ENCODE measurements at regions not wholly inside any gene's neighbourhood (a gene's known extent, or its start where the extent isn't known, plus 50 kb on each side); places are given as distances from the start of the nearest gene placed in this dataset.
"Not testable (repeated sequence)": the region's sequence is repeated elsewhere in the genome, so short reads cannot be mapped to it uniquely, and the experiment has no call there.

DNA sequence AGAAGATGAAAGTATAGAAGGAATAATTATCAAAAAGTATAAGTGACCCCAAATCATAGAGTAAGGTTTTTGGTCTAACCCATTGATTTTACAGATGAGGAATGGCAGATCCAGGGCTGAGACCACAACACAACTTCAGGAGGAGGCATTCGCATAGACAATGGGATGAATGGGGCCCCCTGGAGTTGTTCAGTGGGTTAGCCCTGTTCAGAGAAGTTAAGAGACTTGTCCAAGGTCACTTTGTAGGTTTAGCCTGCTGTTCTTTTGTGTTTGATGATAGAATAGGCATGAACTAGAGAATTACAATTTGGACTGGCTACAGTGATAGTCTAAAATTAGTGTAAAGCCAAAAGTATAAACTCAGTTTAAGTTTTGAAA, 233.9 kb downstream of the KCNRG start:
- no peak for DNase-seq (ENCODE audit: extremely low spot score)
- H3K9me3 ChIP-seq: no peaks in the 10 kb centered on the region
- H3K4me1 ChIP-seq: peaks cover 0 to 14% (median 14%) of the 10 kb centered on the region in 4 donors
- H3K27ac ChIP-seq (replicated peaks in 1 of 4): no peak overlapping the region
- H3K4me3 ChIP-seq: no peak overlapping the region
- no peaks in the 10 kb centered on the region for H3K36me3 ChIP-seq
- no peak for TF ChIP-seq EP300 (IDR thresholded peaks at IDR 0.05)
- TF ChIP-seq, protein P1, sequence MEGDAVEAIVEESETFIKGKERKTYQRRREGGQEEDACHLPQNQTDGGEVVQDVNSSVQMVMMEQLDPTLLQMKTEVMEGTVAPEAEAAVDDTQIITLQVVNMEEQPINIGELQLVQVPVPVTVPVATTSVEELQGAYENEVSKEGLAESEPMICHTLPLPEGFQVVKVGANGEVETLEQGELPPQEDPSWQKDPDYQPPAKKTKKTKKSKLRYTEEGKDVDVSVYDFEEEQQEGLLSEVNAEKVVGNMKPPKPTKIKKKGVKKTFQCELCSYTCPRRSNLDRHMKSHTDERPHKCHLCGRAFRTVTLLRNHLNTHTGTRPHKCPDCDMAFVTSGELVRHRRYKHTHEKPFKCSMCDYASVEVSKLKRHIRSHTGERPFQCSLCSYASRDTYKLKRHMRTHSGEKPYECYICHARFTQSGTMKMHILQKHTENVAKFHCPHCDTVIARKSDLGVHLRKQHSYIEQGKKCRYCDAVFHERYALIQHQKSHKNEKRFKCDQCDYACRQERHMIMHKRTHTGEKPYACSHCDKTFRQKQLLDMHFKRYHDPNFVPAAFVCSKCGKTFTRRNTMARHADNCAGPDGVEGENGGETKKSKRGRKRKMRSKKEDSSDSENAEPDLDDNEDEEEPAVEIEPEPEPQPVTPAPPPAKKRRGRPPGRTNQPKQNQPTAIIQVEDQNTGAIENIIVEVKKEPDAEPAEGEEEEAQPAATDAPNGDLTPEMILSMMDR (IDR thresholded peaks at IDR 0.05): no peak
- TF ChIP-seq POLR2A (IDR thresholded peaks at IDR 0.05; ENCODE audit: low read depth): no peak
- TF ChIP-seq POLR2AphosphoS5 (IDR thresholded peaks at IDR 0.05): no peak
- no peaks in the 10 kb centered on the region for H3K27me3 ChIP-seq
- intact Hi-C loops (cut with DNase I): no loop called here
- 100% methylated on average over 1 of the region's 1 CpG for WGBS

DNA sequence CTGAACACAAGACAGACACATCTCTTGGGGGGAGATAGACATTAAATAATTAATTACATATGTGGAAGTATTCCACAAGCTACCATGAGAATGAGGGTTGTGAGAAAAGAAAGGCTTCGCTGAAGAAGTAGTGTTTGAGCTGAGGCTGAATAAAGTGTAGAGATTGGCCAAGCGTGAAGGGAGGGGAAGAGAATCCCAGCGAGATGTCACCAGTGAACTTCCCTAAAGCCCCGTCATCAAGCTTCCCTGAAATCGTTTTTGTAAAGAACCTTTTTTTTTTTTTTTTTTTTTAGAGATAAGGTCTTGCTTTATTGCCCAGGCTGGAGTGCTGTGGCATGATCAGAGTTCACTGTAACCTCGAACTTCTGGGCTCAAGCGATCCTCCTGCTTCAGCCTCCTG, 235.2 kb downstream of the KCNRG start:
- Histone ChIP-seq H3K27me3 (no peaks in the 10 kb centered on the region), H3K4me3 (no peak overlapping the region), H3K9me3 (no peaks in the 10 kb centered on the region), H3K36me3 (no peaks in the 10 kb centered on the region), H3K27ac (replicated peaks in 1 of 4) (no peak overlapping the region), H3K4me1 (peaks cover 0 to 2% (median under 1%) of the 10 kb centered on the region in 4 donors)
- TF ChIP-seq POLR2A (IDR thresholded peaks at IDR 0.05; ENCODE audit: low read depth) (no peak), POLR2AphosphoS5 (IDR thresholded peaks at IDR 0.05) (no peak), EP300 (IDR thresholded peaks at IDR 0.05) (no peak)
- TF ChIP-seq, protein P1 (IDR thresholded peaks at IDR 0.05): no peak
- WGBS: 89% methylated on average over 7 of the region's 7 CpGs
- DNase-seq (ENCODE audit: extremely low spot score): no peak
- intact Hi-C loops (cut with DNase I): no loop called here

DNA sequence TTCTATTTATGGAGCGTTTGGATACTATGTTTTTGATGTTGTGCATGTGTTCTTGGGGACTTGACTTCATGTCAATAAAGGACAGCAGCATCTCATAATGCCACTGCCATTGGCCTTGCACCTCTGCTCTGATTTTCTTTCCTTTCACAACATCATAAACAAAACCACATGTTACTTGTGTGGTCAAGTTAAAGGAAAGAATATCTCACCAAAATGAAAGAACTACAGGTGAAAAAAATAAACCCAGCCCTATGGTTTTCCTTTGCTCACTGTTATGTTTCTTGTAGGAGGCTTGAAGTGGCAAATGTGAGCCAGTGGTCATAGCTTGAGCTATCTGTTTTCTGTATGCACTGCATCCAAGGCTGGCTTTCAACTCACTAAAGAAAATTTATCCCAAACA, 240.4 kb downstream of the KCNRG start:
- H3K9me3 ChIP-seq: no peaks in the 10 kb centered on the region
- intact Hi-C loops (cut with DNase I): no loop called here
- H3K27ac ChIP-seq (replicated peaks in 1 of 4): no peak overlapping the region
- no peaks in the 10 kb centered on the region for H3K36me3 ChIP-seq
- DNase-seq (ENCODE audit: extremely low spot score): no peak
- TF ChIP-seq, protein P1 (IDR thresholded peaks at IDR 0.05): no peak
- TF ChIP-seq EP300 (IDR thresholded peaks at IDR 0.05) (no peak), POLR2A (IDR thresholded peaks at IDR 0.05; ENCODE audit: low read depth) (no peak)
- 79% methylated on average over 1 of the region's 1 CpG for WGBS
- H3K4me1 ChIP-seq: no peaks in the 10 kb centered on the region
- no peak overlapping the region for H3K4me3 ChIP-seq
- H3K27me3 ChIP-seq: no peaks in the 10 kb centered on the region

DNA sequence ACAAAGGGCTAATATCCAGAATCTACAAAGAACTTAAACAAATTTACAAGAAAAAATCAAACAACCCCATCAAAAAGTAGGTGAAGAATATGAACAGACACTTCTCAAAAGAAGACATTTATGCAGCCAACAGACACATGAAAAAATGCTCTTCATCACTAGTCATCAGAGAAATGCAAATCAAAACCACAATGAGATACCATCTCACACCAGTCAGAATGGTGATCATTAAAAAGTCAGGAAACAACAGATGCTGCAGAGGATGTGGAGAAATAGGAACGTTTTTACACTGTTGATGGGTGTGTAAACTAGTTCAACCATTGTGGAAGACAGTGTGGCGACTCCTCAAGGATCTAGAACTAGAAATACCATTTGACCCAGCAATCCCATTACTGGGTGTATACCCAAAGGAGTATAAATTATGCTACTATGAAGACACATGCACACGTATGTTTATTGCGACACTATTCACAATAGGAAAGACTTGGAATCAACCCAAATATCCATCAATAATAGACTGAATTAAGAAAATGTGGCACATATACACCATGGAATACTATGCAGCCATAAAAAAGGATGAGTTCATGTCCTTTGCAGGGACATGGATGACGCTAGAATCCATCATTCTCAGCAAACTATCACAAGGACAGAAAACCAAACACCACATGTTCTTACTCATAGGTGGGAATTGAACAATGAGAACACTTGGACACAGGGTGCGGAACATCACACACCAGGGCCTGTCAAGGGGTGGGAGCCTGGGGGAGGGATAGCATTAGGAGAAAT, 241.5 kb downstream of the KCNRG start:
- H3K27ac ChIP-seq (replicated peaks in 1 of 4); H3K9me3 ChIP-seq; DNase-seq (ENCODE audit: extremely low spot score); H3K27me3 ChIP-seq; H3K36me3 ChIP-seq; H3K4me1 ChIP-seq; intact Hi-C loops (cut with DNase I); H3K4me3 ChIP-seq: not testable (repeated sequence)
- 87% methylated on average over 6 of the region's 6 CpGs for WGBS

DNA sequence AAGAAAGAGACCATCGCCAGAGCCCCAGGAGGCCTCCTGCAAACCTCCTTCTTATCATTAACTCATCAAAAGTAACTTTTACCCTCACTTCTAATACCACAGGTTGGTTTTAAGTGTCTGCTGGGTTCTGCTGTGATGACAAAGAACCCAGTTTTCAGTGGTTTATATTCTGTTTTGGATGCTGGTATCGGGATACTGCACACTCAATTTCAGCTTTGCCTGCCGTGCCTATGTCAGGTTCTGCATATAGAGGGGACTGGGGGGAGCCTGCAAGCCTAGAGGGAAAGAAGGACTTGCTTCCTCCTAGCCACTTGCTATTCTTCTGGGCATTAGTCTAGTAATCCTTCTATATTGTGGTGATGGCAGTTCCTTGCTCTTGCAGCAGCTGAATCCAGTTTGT, 242.4 kb downstream of the KCNRG start:
- no peaks in the 10 kb centered on the region for H3K27me3 ChIP-seq
- no peak overlapping the region for H3K27ac ChIP-seq (replicated peaks in 1 of 4)
- intact Hi-C loops (cut with DNase I): no loop called here
- H3K4me1 ChIP-seq: no peaks in the 10 kb centered on the region
- whole genome bisulfite sequencing: 88% methylated on average over 3 of the region's 3 CpGs
- H3K4me3 ChIP-seq: no peak overlapping the region
- no peak for TF ChIP-seq POLR2AphosphoS5 (IDR thresholded peaks at IDR 0.05)
- TF ChIP-seq, protein P1 (IDR thresholded peaks at IDR 0.05): no peak
- TF ChIP-seq EP300 (IDR thresholded peaks at IDR 0.05): no peak
- no peak for TF ChIP-seq POLR2A (IDR thresholded peaks at IDR 0.05; ENCODE audit: low read depth)
- no peak for DNase-seq (ENCODE audit: extremely low spot score)
- H3K9me3 ChIP-seq: no peaks in the 10 kb centered on the region
- H3K36me3 ChIP-seq: no peaks in the 10 kb centered on the region

Measured in esophagus muscularis mucosa (tissue), 4 donors.